ENCODE measurements at regions not wholly inside any gene's neighbourhood (a gene's known extent, or its start where the extent isn't known, plus 50 kb on each side); places are given as distances from the start of the nearest gene placed in this dataset.

DNA sequence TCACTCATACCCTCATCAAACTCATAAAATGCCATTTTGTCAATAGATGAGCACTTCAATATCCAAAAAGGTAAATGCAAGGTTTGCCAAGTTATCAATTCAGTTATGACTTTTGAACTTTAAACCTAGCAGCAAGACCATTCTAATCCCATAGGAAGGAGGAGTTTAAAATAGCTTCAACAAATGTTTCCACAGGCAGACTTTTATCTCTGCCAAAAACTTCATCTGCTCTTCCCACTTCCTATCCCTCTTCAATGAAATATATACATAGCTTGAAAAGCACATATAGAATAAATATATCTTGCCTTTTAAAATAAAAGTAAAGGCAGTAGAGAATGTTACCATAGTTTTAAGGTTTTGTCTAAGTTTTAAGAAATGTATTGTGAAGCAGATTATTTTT is 1749.1 kb upstream of the SEL1L start:
- H3K4me1 ChIP-seq (replicated peaks), result no peaks in the 10 kb centered on the region
- no peak for DNase-seq (ENCODE audit: low spot score)
- no peak overlapping the region for H3K27ac ChIP-seq
- no peaks in the 10 kb centered on the region for H3K9me3 ChIP-seq
- TF ChIP-seq, protein P1, sequence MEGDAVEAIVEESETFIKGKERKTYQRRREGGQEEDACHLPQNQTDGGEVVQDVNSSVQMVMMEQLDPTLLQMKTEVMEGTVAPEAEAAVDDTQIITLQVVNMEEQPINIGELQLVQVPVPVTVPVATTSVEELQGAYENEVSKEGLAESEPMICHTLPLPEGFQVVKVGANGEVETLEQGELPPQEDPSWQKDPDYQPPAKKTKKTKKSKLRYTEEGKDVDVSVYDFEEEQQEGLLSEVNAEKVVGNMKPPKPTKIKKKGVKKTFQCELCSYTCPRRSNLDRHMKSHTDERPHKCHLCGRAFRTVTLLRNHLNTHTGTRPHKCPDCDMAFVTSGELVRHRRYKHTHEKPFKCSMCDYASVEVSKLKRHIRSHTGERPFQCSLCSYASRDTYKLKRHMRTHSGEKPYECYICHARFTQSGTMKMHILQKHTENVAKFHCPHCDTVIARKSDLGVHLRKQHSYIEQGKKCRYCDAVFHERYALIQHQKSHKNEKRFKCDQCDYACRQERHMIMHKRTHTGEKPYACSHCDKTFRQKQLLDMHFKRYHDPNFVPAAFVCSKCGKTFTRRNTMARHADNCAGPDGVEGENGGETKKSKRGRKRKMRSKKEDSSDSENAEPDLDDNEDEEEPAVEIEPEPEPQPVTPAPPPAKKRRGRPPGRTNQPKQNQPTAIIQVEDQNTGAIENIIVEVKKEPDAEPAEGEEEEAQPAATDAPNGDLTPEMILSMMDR (IDR thresholded peaks at IDR 0.05), result no peak
- no peak for TF ChIP-seq POLR2A (IDR thresholded peaks at IDR 0.05)
- TF ChIP-seq POLR2AphosphoS5 (IDR thresholded peaks at IDR 0.05), result no peak
- intact Hi-C loops (cut with DNase I), result no loop called here
- H3K4me3 ChIP-seq, result no peak overlapping the region
- H3K27me3 ChIP-seq (replicated peaks; ENCODE audit: insufficient read depth), result no peaks in the 10 kb centered on the region
- no peaks in the 10 kb centered on the region for H3K36me3 ChIP-seq

DNA sequence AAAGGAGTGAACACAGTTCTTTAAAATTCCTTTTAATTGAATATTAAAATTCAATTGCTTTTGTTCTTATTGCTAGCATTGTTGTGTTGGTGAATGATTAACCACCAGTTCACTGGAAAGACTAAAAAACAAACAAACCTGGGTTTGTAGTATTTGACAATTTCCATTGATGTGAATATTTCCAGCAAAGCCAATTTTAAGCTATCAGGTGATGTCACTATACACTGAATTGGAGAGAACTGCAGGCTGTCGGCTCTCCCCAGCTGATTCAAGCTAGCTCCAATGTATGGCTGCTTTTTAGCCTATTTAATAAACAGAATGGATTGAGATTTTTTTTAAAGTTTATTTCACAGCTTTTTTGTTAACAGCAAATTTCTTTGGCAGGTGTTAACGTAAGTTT is 1753.6 kb upstream of the SEL1L start:
- 54% methylated on average over 2 of the region's 2 CpGs for WGBS
- intact Hi-C loops (cut with DNase I), result no loop called here
- Histone ChIP-seq H3K27me3 (replicated peaks; ENCODE audit: insufficient read depth) (no peaks in the 10 kb centered on the region), H3K4me3 (no peak overlapping the region), H3K36me3 (no peaks in the 10 kb centered on the region), H3K9me3 (no peaks in the 10 kb centered on the region), H3K27ac (no peak overlapping the region), H3K4me1 (replicated peaks) (no peaks in the 10 kb centered on the region)
- TF ChIP-seq POLR2A (IDR thresholded peaks at IDR 0.05) (no peak), POLR2AphosphoS5 (IDR thresholded peaks at IDR 0.05) (no peak)
- TF ChIP-seq, protein P1 (IDR thresholded peaks at IDR 0.05), result no peak
- no peak for DNase-seq (ENCODE audit: low spot score)

DNA sequence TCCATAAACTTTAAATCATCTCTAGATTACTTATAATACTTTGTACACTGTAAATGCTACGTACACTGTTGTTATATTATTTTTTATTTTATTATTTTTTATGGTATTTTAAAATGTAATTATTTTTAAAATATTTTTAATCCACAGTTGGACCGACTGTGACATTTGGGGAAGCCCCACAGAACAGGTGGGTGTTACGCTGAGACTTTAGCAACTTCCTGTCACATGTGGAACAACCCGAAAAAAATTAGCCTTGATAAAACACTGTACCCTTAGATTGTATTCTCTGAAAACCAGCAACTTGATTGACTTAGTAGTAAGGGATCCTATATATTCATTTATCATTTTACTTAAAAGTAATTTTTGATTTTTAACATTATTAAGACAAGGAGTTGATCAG is 1755.7 kb upstream of the SEL1L start:
- H3K4me1 ChIP-seq (replicated peaks), result no peaks in the 10 kb centered on the region
- H3K36me3 ChIP-seq, result no peaks in the 10 kb centered on the region
- DNase-seq (ENCODE audit: low spot score), result no peak
- intact Hi-C loops (cut with DNase I), result no loop called here
- 94% methylated on average over 4 of the region's 4 CpGs for WGBS
- H3K27me3 ChIP-seq (replicated peaks; ENCODE audit: insufficient read depth), result no peaks in the 10 kb centered on the region
- no peak overlapping the region for H3K4me3 ChIP-seq
- no peak overlapping the region for H3K27ac ChIP-seq
- TF ChIP-seq POLR2A (IDR thresholded peaks at IDR 0.05), result no peak
- TF ChIP-seq POLR2AphosphoS5 (IDR thresholded peaks at IDR 0.05), result no peak
- TF ChIP-seq, protein P1 (IDR thresholded peaks at IDR 0.05), result no peak
- H3K9me3 ChIP-seq, result no peaks in the 10 kb centered on the region

DNA sequence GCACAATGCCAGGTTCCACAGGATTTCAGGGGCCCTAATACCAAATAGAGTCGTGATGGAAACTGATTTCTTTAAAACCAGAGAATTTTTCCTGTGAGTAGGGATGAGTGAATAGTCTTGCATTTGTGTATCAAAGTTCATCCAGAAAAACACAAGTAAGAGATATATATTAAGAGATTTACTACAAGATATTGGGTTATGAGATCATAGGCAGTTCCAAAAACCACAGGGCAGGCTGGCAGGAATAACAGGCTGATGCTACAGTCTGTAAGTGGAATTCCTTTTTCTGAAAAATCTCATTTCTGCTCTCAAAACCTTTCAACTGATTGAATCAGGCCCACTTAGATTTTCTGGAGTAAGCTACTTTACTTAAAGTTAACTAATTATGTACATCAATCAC is 1756.2 kb upstream of the SEL1L start:
- DNase-seq (ENCODE audit: low spot score), result no peak
- Histone ChIP-seq H3K4me3 (no peak overlapping the region), H3K36me3 (no peaks in the 10 kb centered on the region), H3K9me3 (no peaks in the 10 kb centered on the region), H3K27me3 (replicated peaks; ENCODE audit: insufficient read depth) (no peaks in the 10 kb centered on the region), H3K4me1 (replicated peaks) (no peaks in the 10 kb centered on the region), H3K27ac (no peak overlapping the region)
- 81% methylated on average over 1 of the region's 1 CpG for WGBS
- intact Hi-C loops (cut with DNase I), result no loop called here
- TF ChIP-seq, protein P1 (IDR thresholded peaks at IDR 0.05), result no peak
- TF ChIP-seq POLR2AphosphoS5 (IDR thresholded peaks at IDR 0.05) (no peak), POLR2A (IDR thresholded peaks at IDR 0.05) (no peak)

DNA sequence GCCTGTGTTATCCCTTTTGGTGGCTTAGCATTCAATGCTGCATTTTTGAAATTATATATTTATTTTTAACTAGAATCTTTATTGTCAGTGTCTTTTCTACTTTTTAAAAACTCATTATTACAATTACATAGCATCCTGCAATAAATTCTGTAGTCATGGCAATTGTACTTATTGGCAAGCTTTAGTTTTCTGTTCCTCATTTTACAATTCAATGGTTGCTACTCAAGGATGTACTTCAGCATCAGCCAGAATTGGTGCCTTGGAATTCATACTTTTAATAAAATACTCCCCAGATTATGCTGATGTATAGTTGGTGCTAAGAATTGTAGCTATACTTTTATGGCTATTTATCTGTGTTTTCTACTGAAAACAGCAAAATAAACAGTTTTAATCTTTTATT is 1756.8 kb upstream of the SEL1L start:
- TF ChIP-seq, protein P1 (IDR thresholded peaks at IDR 0.05), result no peak
- TF ChIP-seq POLR2AphosphoS5 (IDR thresholded peaks at IDR 0.05), result no peak
- intact Hi-C loops (cut with DNase I), result no loop called here
- H3K27me3 ChIP-seq (replicated peaks; ENCODE audit: insufficient read depth), result no peaks in the 10 kb centered on the region

More for the DNA sequence above, 1756.8 kb upstream of the SEL1L start:
- Histone ChIP-seq H3K4me1 (replicated peaks) (no peaks in the 10 kb centered on the region), H3K36me3 (no peaks in the 10 kb centered on the region), H3K9me3 (no peaks in the 10 kb centered on the region), H3K4me3 (no peak overlapping the region), H3K27ac (no peak overlapping the region)
- DNase-seq (ENCODE audit: low spot score), result no peak

All from prostate gland (tissue), 2 donors.